AG09309 (cell line): ENCODE measurements at regions not wholly inside any gene's neighbourhood (a gene's known extent, or its start where the extent isn't known, plus 50 kb on each side); places are given as distances from the start of the nearest gene placed in this dataset.

Experiments used
- DNase-seq: peaks from one replicate; pipeline ENCODE4 v3.0.0-alpha.2; 2010; ENCODE audit warnings: low read depth
- H3K4me3 ChIP-seq: 2 replicates; pipeline ENCODE4 v1.5.1; 2011; ENCODE audit warnings: mild to moderate bottlenecking, low read depth, low read length, moderate library complexity; ENCODE audit not compliant: control insufficient read depth
- TF ChIP-seq, protein P1 (sequence below): IDR thresholded peaks from 2 replicates; pipeline ENCODE4 v1.5.1; 2011; ENCODE audit warnings: mild to moderate bottlenecking, low read depth, low read length, inconsistent platforms; ENCODE audit not compliant: insufficient read depth, control insufficient read depth; ENCODE audit errors: missing control alignments

DNA sequence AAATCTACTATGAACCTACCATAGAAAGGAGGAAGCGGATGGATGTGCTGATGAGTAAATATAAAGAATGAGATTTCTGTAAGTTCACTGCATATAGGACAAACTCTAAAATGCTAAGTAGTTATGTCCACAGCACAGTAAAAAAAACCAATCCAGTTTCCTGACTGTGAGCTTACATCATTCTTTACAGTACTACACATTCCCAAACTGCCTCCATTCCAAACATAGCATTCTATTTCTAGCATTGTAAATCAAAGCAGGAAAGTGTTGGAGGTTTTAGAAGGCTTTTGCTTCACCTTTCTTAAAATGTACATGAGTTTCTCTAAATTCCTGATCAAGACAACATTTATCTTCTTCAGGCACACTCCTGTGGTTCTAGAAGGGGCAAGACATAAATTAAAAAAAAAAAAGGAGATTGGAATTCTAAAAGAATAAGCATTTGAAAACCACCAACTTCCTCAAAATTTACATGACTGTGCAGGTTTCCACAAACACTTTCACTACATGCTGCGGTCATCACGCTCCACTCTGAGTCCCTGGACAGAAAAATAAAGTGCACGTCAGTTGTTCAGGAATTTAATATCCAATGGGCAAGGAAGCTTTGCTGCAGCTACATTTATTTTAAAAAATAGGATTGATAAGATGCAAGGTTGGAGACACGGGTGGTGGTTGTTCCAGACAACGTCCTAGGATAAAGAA lies 297.6 kb upstream of the STS start:
- no peak for DNase-seq
- no peak overlapping the region for H3K4me3 ChIP-seq

DNA sequence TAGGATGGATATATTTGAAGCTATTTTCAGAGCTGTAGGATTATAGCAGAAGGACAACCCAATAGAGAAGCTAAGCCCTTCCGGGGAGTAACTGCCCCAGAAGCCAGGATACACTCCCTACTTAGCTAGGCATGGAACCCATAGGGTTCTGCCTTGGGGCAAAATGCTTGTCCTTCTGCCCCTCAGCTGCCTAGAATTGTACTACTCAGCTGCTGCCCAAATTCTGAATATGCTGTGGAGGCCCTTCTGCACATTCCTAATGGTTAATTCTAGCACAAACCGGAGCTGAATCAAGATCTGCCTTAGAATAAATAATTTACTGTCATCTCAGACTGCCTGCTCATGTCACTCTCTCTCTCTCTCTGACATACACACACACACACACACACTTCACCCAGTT lies 297.7 kb upstream of the VCX3A start:
- no peak overlapping the region for H3K4me3 ChIP-seq
- TF ChIP-seq, protein P1, sequence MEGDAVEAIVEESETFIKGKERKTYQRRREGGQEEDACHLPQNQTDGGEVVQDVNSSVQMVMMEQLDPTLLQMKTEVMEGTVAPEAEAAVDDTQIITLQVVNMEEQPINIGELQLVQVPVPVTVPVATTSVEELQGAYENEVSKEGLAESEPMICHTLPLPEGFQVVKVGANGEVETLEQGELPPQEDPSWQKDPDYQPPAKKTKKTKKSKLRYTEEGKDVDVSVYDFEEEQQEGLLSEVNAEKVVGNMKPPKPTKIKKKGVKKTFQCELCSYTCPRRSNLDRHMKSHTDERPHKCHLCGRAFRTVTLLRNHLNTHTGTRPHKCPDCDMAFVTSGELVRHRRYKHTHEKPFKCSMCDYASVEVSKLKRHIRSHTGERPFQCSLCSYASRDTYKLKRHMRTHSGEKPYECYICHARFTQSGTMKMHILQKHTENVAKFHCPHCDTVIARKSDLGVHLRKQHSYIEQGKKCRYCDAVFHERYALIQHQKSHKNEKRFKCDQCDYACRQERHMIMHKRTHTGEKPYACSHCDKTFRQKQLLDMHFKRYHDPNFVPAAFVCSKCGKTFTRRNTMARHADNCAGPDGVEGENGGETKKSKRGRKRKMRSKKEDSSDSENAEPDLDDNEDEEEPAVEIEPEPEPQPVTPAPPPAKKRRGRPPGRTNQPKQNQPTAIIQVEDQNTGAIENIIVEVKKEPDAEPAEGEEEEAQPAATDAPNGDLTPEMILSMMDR, result no peak
- no peak for DNase-seq

More for the DNA sequence above, 297.6 kb upstream of the STS start:
- TF ChIP-seq, protein P1, result no peak

DNA sequence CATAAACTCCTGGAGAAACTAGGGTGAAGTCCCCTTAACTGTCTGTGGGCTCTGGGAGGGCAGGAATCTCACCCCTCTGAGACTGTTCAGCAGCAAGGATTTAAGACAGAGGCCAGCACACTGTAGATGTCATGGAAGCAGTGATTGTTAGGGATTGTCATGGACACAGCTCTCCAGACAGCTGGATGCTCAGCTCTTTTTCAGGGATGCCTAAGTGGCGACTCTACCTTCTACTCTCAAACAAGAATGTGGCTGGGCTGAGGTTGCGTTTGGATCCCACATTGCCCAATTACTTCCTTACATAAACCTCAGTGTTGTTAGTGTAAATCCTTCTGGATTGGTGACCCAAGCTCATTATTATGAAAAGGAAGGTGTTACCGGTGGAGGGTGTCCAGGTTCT lies 291.9 kb upstream of the VCX3A start:
- TF ChIP-seq, protein P1, result no peak
- DNase-seq, result no peak
- H3K4me3 ChIP-seq, result no peak overlapping the region

DNA sequence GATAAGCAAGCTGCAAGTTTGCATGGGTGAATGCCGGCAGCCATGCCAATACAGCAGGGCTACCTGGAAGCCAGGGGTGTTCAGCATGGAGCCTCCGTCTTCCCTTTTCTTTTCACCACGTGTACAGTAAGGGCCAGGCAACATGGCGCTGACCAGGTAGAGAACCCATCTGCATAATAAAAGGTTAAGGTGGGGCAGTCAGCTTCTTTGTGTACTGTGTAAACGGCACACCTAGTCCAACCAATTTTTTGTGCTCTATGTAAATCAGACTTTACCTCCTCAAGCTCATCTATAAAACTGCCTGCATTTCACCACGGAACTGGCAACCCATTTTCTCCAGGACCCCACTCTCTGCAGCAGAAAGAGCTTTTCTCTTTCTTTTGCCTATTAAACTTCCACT lies 286.8 kb upstream of the VCX3A start:
- H3K4me3 ChIP-seq, result no peak overlapping the region
- DNase-seq, result no peak
- TF ChIP-seq, protein P1, result no peak

DNA sequence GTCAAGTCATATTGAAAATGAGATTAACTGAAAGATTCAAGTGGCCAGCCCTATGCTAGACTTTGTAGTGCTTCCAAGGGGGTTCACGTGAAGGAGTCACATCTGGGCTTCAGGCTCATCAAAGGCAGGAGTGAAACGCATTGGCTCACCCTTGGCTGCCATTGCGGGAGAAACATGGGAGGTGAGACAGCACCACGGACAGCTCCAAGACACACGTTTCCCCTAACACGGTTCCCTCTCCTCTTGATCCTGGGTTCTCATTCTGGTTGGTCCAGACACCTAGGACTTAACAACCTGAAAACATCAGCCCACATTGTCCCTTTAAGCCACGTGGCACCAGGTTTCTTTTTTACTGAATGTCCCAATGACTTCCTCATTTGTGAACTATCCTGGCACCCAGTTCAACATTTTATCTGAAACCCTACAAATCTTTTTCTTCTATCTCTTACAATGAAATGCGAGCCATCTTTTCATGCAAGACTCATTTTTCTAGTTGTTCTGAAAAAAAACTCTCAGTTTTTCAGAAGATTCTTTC lies 279.0 kb upstream of the VCX3A start:
- TF ChIP-seq, protein P1, result no peak
- no peak overlapping the region for H3K4me3 ChIP-seq
- no peak for DNase-seq

DNA sequence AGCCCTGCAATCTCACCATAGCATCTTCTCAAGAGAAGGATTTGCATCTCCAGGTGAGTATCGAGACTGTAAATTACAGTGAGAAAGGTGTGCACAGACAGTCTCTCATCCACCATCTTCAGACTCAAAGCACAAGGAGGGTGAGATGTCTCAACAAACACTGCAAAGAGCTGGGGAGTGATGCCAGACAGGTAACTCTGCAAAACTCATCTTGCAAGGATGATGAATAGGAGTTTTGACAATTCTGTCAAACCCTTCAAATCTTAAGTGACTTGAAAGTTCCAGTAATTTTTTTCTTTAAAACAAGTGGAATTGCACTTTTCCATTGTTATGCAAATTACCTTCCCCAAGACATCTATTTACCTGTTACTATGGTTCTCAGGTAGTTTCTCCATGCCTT lies 277.2 kb upstream of the VCX3A start:
- no peak overlapping the region for H3K4me3 ChIP-seq
- TF ChIP-seq, protein P1, result no peak
- DNase-seq, result no peak

DNA sequence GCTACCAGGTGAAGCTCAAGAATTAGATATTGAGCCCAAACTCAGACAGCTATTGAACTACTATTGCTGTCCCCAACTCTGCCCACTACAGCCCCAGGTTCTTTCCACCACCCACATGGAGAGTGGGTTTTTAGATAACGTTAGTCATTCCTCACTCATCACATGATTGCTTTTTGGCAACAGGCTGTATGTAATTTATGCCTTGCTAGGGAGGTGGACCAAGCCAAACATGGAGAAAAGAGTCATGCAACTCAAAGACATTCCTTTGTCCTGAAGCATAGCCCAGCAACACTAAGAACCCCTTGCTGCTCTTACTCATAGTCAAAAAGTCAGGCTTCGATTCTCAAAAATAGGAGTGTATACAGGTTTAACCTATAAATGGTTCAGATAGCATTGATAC lies 275.9 kb upstream of the VCX3A start:
- TF ChIP-seq, protein P1, result no peak
- no peak for DNase-seq
- no peak overlapping the region for H3K4me3 ChIP-seq
